SU-DHL-6 (cell line): ENCODE measurements at regions not wholly inside any gene's neighbourhood (a gene's known extent, or its start where the extent isn't known, plus 50 kb on each side); places are given as distances from the start of the nearest gene placed in this dataset.

ENCODE experiments used
- CTCF ChIP-seq: fragments of 200-600 bp; sonication (generic); IDR thresholded peaks from one replicate; pipeline ENCODE4 v1.5.1; 2017; ENCODE audit warnings: antibody characterized with exemption, mild to moderate bottlenecking, low read length, moderate library complexity; ENCODE audit not compliant: insufficient read depth, poor library complexity, severe bottlenecking
- EZH2phosphoT487 ChIP-seq: fragments of 200-600 bp; sonication (generic), shearing (Covaris generic); conservative IDR thresholded peaks from 2 replicates; pipeline ENCODE4 v1.6.1; 2018; ENCODE audit warnings: mild to moderate bottlenecking, antibody characterized with exemption, low read length, moderate library complexity, mixed read lengths

DNA sequence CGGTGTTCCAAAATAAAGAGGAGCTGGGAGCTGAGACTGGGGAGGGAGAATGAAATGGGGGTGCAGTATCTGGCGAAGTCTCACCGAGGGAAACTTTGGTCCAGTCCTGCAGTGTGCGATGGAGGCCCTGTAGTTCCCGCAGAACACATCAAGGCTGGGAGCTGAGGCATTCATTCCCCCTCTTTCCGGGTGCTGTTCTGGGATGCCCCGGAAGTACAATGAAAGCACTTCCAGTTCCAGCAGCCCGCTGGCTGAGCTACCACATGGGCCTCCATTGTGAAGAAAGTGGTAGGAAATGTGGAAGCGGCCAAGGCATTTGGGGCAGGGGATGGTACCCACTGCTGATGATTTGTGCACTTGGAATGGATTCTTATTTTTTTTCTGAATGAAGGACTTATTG lies 560.7 kb downstream of the GLRX3 start:
- no peak for TF ChIP-seq CTCF
- no peak for TF ChIP-seq EZH2phosphoT487
